Adrenal gland (tissue), 9 donors: ENCODE measurements at regions not wholly inside any gene's neighbourhood (a gene's known extent, or its start where the extent isn't known, plus 50 kb on each side); places are given as distances from the start of the nearest gene placed in this dataset.

Source experiments
- DNase-seq, 7 donors: peaks; one replicate each; pipeline ENCODE4 v3.0.0-alpha.2; 2019 to 2020
- H3K27ac ChIP-seq, 5 donors: fragments of 200-600 bp; sonication (generic) in 4 of 5; 1 replicate in 3 of 5; 2 replicates in 2 of 5; pipeline versions ENCODE4 v1.5.1 to v1.8.0; 2016 to 2020; ENCODE audit warnings: mild to moderate bottlenecking in 1 of 5
- H3K27me3 ChIP-seq: fragments of 200-600 bp; 2 replicates; pipeline ENCODE4 v1.8.0; 2021
- H3K36me3 ChIP-seq, 2 donors: fragments of 200-600 bp; replicated peaks in 1 of 2; 1 replicate in 1 of 2; 2 replicates in 1 of 2; pipeline versions ENCODE4 v1.5.1 to v1.8.0; 2018 to 2022
- H3K4me1 ChIP-seq, 2 donors: fragments of 200-600 bp; replicated peaks in 1 of 2; 1 replicate in 1 of 2; 2 replicates in 1 of 2; pipeline versions ENCODE4 v1.5.1 to v1.8.0; 2018 to 2021
- H3K4me3 ChIP-seq, 4 donors: fragments of 200-600 bp; sonication (generic) in 3 of 4; one replicate each; pipeline ENCODE4 v1.5.1; 2016 to 2018
- H3K9me3 ChIP-seq, 3 donors: fragments of 200-600 bp; sonication (generic) in 1 of 3; replicated peaks in 1 of 3; 1 replicate in 2 of 3; 2 replicates in 1 of 3; pipeline versions ENCODE4 v1.5.1 to v1.8.0; 2016 to 2021
- CTCF ChIP-seq, 6 experiments: fragments of 450-650 bp in 4 of 6; fragments of 200-600 bp in 2 of 6; sonication (generic) in 1 of 6; IDR thresholded peaks; 1 replicate in 5 of 6; 2 replicates in 1 of 6; pipeline versions ENCODE4 v1.5.1 to v1.8.0; 2016 to 2021; ENCODE audit warnings: antibody characterized with exemption in 6 of 6, mild to moderate bottlenecking in 2 of 6, moderate library complexity in 1 of 6
- POLR2A ChIP-seq, 2 donors: fragments of 450-650 bp; IDR thresholded peaks; one replicate each; pipeline ENCODE4 v1.6.1; 2017; ENCODE audit warnings: antibody characterized with exemption in 2 of 2, mild to moderate bottlenecking in 2 of 2, moderate library complexity in 1 of 2
- WGBS, 4 donors: extraction: QIAGEN DNeasy Blood & Tissue Kit in 2 of 4; methylation state at CpG; one replicate each; pipeline versions ENCODE4 v1.1.5 to v1.1.7; 2013 to 2017; 5-methylcytosine and 5-hydroxymethylcytosine counted together
- intact Hi-C, 2 donors: fragments of 100-400 bp; cut with DNase I; formaldehyde crosslinking; loops; one replicate each; pipeline versions ENCODE4 v1.14.1 to v1.15.0; 2022 to 2023
- donor health status: healthy with polysubstance abuse.
- donor health status: Bipolar disorder and iron deficiency.
- donor health status: DM: yes; HTN: yes; CAD: no.
- donor health status: DM: no; HTN: no; CAD: no.
- donor health status: DM: no; HTN: no; CAD: no.

- H3K9me3 ChIP-seq, result no peaks in the 10 kb centered on the region
- no peak for DNase-seq
- no peaks in the 10 kb centered on the region for H3K4me1 ChIP-seq
- WGBS, 4 donors, result 73 to 94% (median 87%) methylated on average over 2 of the region's 2 CpGs
- H3K4me3 ChIP-seq, result no peak overlapping the region
- intact Hi-C loops, result no loop called here
- no peak overlapping the region for H3K27ac ChIP-seq
- TF ChIP-seq CTCF (IDR thresholded peaks at IDR 0.05), result no peak
- no peak for TF ChIP-seq POLR2A (IDR thresholded peaks at IDR 0.05)
- H3K27me3 ChIP-seq, result no peaks in the 10 kb centered on the region
- H3K36me3 ChIP-seq, result no peaks in the 10 kb centered on the region
These were observed 331.0 kb upstream of the EMCN start for GRCh38 chr4:100848841-100849240.

- TF ChIP-seq POLR2A (IDR thresholded peaks at IDR 0.05) (no peak), CTCF (IDR thresholded peaks at IDR 0.05) (no peak)
- Histone ChIP-seq H3K4me1 (no peaks in the 10 kb centered on the region), H3K4me3 (no peak overlapping the region), H3K36me3 (no peaks in the 10 kb centered on the region), H3K9me3 (no peaks in the 10 kb centered on the region), H3K27me3 (no peaks in the 10 kb centered on the region), H3K27ac (no peak overlapping the region)
- intact Hi-C loops, result no loop called here
- DNase-seq, result no peak
These were observed 326.1 kb upstream of the EMCN start for GRCh38 chr4:100843910-100844309.

- intact Hi-C loops, result no loop called here
- no peaks in the 10 kb centered on the region for H3K9me3 ChIP-seq
These were observed 325.0 kb upstream of the EMCN start for GRCh38 chr4:100842856-100843255.

GRCh38 chr4:100841911-100842310 is 324.1 kb upstream of the EMCN start:
- Histone ChIP-seq H3K36me3 (no peaks in the 10 kb centered on the region), H3K27ac (no peak overlapping the region), H3K4me3 (no peak overlapping the region), H3K4me1 (no peaks in the 10 kb centered on the region), H3K9me3 (no peaks in the 10 kb centered on the region), H3K27me3 (no peaks in the 10 kb centered on the region)
- no peak for DNase-seq
- WGBS, 4 donors, result 93 to 98% (median 95%) methylated on average over 2 of the region's 2 CpGs
- intact Hi-C loops, result no loop called here
- TF ChIP-seq CTCF (IDR thresholded peaks at IDR 0.05) (no peak), POLR2A (IDR thresholded peaks at IDR 0.05) (no peak)

More at GRCh38 chr4:100842856-100843255, 325.0 kb upstream of the EMCN start:
- DNase-seq, result no peak
- Histone ChIP-seq H3K27ac (no peak overlapping the region), H3K4me3 (no peak overlapping the region), H3K4me1 (no peaks in the 10 kb centered on the region), H3K36me3 (no peaks in the 10 kb centered on the region), H3K27me3 (no peaks in the 10 kb centered on the region)
- TF ChIP-seq POLR2A (IDR thresholded peaks at IDR 0.05) (no peak), CTCF (IDR thresholded peaks at IDR 0.05) (no peak)
- WGBS, 4 donors, result 86 to 100% (median 96%) methylated on average over 1 of the region's 1 CpG
